Uterus (tissue), 3 donors: ENCODE measurements at regions not wholly inside any gene's neighbourhood (a gene's known extent, or its start where the extent isn't known, plus 50 kb on each side); places are given as distances from the start of the nearest gene placed in this dataset.

Experiments
- DNase-seq, 2 donors: peaks; one replicate each; pipeline ENCODE4 v3.0.0-alpha.2; 2019 to 2020
- H3K27ac ChIP-seq, 2 donors: fragments of 200-600 bp; sonication (generic); 1 replicate in 1 of 2; 2 replicates in 1 of 2; pipeline ENCODE4 v1.5.1; 2016 to 2018
- H3K27me3 ChIP-seq, 2 donors: fragments of 200-600 bp; sonication (generic); one replicate each; pipeline ENCODE4 v1.5.1; 2018 to 2019; ENCODE audit warnings: control low read depth in 1 of 2
- H3K36me3 ChIP-seq, 2 donors: fragments of 200-600 bp; sonication (generic); one replicate each; pipeline ENCODE4 v1.5.1; 2019; ENCODE audit warnings: control low read depth in 1 of 2
- H3K4me1 ChIP-seq, 2 donors: fragments of 200-600 bp; sonication (generic); one replicate each; pipeline ENCODE4 v1.5.1; 2018 to 2019; ENCODE audit warnings: control low read depth in 1 of 2
- H3K4me3 ChIP-seq, 2 donors: fragments of 200-600 bp; sonication (generic); 1 replicate in 1 of 2; 2 replicates in 1 of 2; pipeline ENCODE4 v1.5.1; 2018 to 2019; ENCODE audit warnings: mild to moderate bottlenecking in 1 of 2
- H3K9me3 ChIP-seq, 2 donors: fragments of 200-600 bp; sonication (generic); one replicate each; pipeline ENCODE4 v1.5.1; 2019; ENCODE audit warnings: control low read depth in 1 of 2
- POLR2A ChIP-seq, 2 donors: fragments of 450-650 bp; IDR thresholded peaks; one replicate each; pipeline ENCODE4 v1.6.1; 2016; ENCODE audit warnings: antibody characterized with exemption in 2 of 2, mild to moderate bottlenecking in 1 of 2, moderate library complexity in 1 of 2
- intact Hi-C: fragments of 100-400 bp; cut with DNase I; formaldehyde crosslinking; loops from one replicate; pipeline ENCODE4 v1.15.1; 2023; ENCODE audit warnings: low total_unique reads
- TF ChIP-seq, protein P1 (sequence below), 4 experiments: fragments of 200-600 bp in 2 of 4; fragments of 450-650 bp in 2 of 4; sonication (generic) in 2 of 4; IDR thresholded peaks; one replicate each; pipeline ENCODE4 v1.5.1; 2016 to 2019; ENCODE audit warnings: antibody characterized with exemption in 4 of 4, mild to moderate bottlenecking in 2 of 4, moderate library complexity in 1 of 4
- donor health status: DM: yes; HTN: yes; CAD: no.

DNA sequence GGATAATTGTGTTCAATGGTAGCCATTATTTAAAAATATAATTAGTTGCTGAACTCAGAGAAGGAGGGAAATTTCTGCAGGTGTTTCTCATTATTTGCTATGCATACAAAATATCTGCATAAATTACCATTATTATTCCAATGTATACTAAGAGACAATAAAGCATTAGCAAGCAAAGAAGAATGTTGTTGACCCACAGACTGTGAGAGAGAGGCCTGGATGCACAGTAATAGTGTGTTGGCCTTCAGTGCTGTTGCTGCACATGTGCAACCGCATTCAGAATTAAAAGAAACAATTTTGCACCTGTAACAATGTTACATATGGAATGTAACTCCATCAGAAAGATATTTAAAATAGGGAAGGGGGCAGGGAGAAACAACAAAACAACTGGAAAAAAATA is 155.6 kb upstream of the KCNH8 start:
- no peak overlapping the region for H3K27ac ChIP-seq
- no peaks in the 10 kb centered on the region for H3K27me3 ChIP-seq
- no peak for DNase-seq
- TF ChIP-seq, protein P1, sequence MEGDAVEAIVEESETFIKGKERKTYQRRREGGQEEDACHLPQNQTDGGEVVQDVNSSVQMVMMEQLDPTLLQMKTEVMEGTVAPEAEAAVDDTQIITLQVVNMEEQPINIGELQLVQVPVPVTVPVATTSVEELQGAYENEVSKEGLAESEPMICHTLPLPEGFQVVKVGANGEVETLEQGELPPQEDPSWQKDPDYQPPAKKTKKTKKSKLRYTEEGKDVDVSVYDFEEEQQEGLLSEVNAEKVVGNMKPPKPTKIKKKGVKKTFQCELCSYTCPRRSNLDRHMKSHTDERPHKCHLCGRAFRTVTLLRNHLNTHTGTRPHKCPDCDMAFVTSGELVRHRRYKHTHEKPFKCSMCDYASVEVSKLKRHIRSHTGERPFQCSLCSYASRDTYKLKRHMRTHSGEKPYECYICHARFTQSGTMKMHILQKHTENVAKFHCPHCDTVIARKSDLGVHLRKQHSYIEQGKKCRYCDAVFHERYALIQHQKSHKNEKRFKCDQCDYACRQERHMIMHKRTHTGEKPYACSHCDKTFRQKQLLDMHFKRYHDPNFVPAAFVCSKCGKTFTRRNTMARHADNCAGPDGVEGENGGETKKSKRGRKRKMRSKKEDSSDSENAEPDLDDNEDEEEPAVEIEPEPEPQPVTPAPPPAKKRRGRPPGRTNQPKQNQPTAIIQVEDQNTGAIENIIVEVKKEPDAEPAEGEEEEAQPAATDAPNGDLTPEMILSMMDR (IDR thresholded peaks at IDR 0.05), result no peak
- no peak for TF ChIP-seq POLR2A (IDR thresholded peaks at IDR 0.05)
- H3K36me3 ChIP-seq, result no peaks in the 10 kb centered on the region
- no peaks in the 10 kb centered on the region for H3K9me3 ChIP-seq
- no peak overlapping the region for H3K4me3 ChIP-seq
- H3K4me1 ChIP-seq, result no peaks in the 10 kb centered on the region
- intact Hi-C loops, result no loop called here

DNA sequence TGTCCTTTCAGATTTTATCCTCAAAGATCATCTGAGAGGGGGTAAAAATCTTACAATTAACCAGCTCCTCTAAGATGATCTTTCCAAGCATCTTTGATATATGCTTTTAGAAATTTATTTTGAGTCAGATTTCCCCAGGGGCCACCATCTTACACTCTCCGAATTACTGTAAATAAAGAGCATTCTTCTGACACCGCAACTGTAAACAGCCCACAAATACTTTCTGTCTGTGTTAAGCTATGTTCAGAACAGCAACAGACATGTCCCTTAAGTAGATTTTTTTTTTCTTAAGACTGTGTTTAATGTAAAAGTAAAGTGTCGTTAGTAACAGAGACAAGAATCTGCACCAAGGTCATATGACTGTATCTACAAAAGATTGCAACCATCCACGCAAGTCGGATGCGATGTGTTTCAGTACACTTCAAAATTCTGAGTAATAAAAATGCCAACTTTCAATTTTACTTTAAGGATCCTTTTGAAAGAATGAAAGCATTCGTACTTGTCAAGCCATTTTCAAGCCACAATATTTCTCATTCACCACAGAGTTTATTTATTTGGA is 159.0 kb upstream of the KCNH8 start:
- no peak for DNase-seq
- Histone ChIP-seq H3K27ac (no peak overlapping the region), H3K36me3 (no peaks in the 10 kb centered on the region), H3K4me3 (no peak overlapping the region), H3K4me1 (no peaks in the 10 kb centered on the region), H3K27me3 (no peaks in the 10 kb centered on the region), H3K9me3 (no peaks in the 10 kb centered on the region)
- intact Hi-C loops, result no loop called here
- TF ChIP-seq, protein P1 (IDR thresholded peaks at IDR 0.05), result no peak
- no peak for TF ChIP-seq POLR2A (IDR thresholded peaks at IDR 0.05)

DNA sequence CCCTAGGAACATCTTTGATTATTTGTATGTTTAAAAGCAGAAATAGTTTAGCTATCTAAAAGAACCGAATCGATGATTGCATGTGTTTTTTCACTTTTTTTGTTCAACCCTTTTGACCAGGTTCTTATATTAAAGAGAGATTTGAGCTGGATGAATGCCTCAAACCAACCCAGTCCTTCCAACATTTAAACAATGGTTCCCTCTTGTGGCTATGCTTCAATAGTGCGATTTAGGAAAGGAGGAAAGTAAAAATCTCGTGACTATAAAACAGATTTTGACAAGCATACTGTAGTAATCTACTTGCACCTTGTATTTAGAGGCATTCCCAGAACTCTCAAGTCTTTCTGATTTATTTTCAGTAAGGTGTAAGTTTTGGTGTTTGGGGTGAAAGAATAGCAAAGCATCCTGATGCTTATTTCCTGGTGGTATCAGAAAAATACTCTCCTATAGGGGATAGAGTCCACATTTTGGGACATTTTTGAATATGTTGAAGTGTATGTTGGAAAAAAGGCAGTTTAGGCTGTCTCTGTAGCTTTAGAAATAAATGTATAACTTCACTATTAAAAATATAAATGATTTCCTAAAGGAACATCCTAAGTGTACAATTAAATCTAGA is 159.6 kb upstream of the KCNH8 start:
- Histone ChIP-seq H3K4me3 (no peak overlapping the region), H3K4me1 (no peaks in the 10 kb centered on the region), H3K27ac (no peak overlapping the region), H3K9me3 (no peaks in the 10 kb centered on the region), H3K27me3 (no peaks in the 10 kb centered on the region), H3K36me3 (no peaks in the 10 kb centered on the region)
- intact Hi-C loops, result no loop called here
- TF ChIP-seq POLR2A (IDR thresholded peaks at IDR 0.05), result no peak
- TF ChIP-seq, protein P1 (IDR thresholded peaks at IDR 0.05), result no peak
- no peak for DNase-seq

DNA sequence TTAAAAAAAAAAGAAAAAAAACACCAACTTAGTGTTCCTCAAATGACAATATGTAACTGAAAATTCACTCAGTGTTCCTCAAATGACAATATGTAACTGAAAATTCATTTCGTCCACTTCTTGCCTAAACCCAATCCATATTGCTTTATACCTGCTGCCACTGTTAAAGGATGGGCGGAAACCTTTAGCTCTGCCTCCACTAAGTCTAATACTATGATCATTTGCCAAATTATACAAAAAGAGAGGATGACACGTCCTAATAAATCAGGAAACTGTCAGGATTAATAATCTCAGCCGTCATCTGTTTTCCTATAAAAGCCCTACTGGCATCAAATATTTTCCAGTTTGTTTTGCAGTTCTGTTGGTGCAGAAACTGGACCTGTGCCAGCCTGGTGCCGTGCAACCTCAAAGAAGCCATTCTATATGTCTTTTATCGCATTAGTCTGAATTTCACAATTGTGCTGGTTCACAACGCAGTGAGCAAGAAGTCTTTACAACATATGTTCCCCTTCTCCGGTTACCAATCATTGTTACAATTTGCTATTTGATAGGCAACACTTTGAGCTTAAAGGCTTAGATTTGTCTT is 160.4 kb upstream of the KCNH8 start:
- DNase-seq, result no peak
- Histone ChIP-seq H3K27me3 (no peaks in the 10 kb centered on the region), H3K36me3 (no peaks in the 10 kb centered on the region), H3K4me3 (no peak overlapping the region), H3K9me3 (no peaks in the 10 kb centered on the region), H3K27ac (no peak overlapping the region), H3K4me1 (no peaks in the 10 kb centered on the region)
- intact Hi-C loops, result no loop called here
- TF ChIP-seq POLR2A (IDR thresholded peaks at IDR 0.05), result no peak
- TF ChIP-seq, protein P1 (IDR thresholded peaks at IDR 0.05), result no peak

DNA sequence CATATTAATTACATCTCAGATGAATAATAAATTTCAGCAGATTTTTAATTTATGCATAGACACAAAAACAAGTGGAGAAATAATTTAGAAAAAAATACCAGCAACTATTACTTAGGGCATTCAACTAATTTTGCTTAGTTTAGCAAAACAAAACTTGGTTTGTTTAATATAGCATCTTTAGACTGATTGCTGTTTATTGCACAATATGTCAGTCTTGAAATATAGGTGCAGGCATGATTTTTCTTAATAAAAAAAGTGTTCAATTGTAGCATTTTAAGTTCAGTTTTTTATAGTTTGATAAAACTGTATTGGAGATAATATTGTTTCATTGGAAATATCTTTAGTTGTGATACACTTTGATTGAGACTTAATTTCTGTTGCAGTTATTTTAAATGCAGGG is 161.2 kb upstream of the KCNH8 start:
- Histone ChIP-seq H3K27me3 (no peaks in the 10 kb centered on the region), H3K9me3 (no peaks in the 10 kb centered on the region), H3K27ac (no peak overlapping the region), H3K36me3 (no peaks in the 10 kb centered on the region), H3K4me1 (no peaks in the 10 kb centered on the region), H3K4me3 (no peak overlapping the region)
- TF ChIP-seq POLR2A (IDR thresholded peaks at IDR 0.05), result no peak
- TF ChIP-seq, protein P1 (IDR thresholded peaks at IDR 0.05), result no peak
- no peak for DNase-seq
- intact Hi-C loops, result no loop called here
